CD14-positive monocyte (primary cell): ENCODE measurements at regions not wholly inside any gene's neighbourhood (a gene's known extent, or its start where the extent isn't known, plus 50 kb on each side); places are given as distances from the start of the nearest gene placed in this dataset.

ENCODE experiments used
- DNase-seq, 3 donors: peaks; one replicate each; pipeline ENCODE4 v3.0.0-alpha.2; 2011 to 2022
- H2AFZ ChIP-seq: 2 replicates; pipeline ENCODE4 v1.6.0; 2012; ENCODE audit warnings: mild to moderate bottlenecking, low read depth, low read length, inconsistent platforms; ENCODE audit not compliant: insufficient read depth, poor library complexity, severe bottlenecking
- H3K27ac ChIP-seq, 2 donors: 1 replicate in 1 of 2; 2 replicates in 1 of 2; pipeline ENCODE4 v1.5.1; 2012 to 2013; ENCODE audit warnings: low read length in 2 of 2, control low read depth in 1 of 2, inconsistent platforms in 1 of 2, low read depth in 1 of 2, mild to moderate bottlenecking in 1 of 2
- H3K27me3 ChIP-seq, 2 donors: one replicate each; pipeline versions ENCODE4 v1.6.0 to v1.6.1; 2011 to 2013; ENCODE audit warnings: low read length in 2 of 2; ENCODE audit not compliant: control insufficient read depth in 2 of 2, insufficient read depth in 2 of 2
- H3K36me3 ChIP-seq, 2 donors: replicated peaks in 1 of 2; 1 replicate in 1 of 2; 2 replicates in 1 of 2; pipeline versions ENCODE4 v1.5.1 to v1.6.1; 2012 to 2013; ENCODE audit warnings: low read length in 2 of 2, control low read depth in 1 of 2, inconsistent platforms in 1 of 2, mild to moderate bottlenecking in 1 of 2; ENCODE audit not compliant: insufficient read depth in 2 of 2, control insufficient read depth in 1 of 2
- H3K4me1 ChIP-seq, 2 donors: 1 replicate in 1 of 2; 2 replicates in 1 of 2; pipeline versions ENCODE4 v1.5.1 to v1.6.1; 2012 to 2013; ENCODE audit warnings: low read length in 2 of 2, control low read depth in 1 of 2, inconsistent platforms in 1 of 2, mild to moderate bottlenecking in 1 of 2, moderate library complexity in 1 of 2; ENCODE audit not compliant: insufficient read depth in 2 of 2, control insufficient read depth in 1 of 2
- H3K4me2 ChIP-seq: replicated peaks from 2 replicates; pipeline ENCODE3; 2012; ENCODE audit warnings: low read length, moderate library complexity, mild to moderate bottlenecking; ENCODE audit not compliant: poor library complexity, severe bottlenecking; ENCODE audit errors: extremely low read depth
- H3K4me3 ChIP-seq, 3 experiments: fragments of 200-600 bp in 1 of 3; sonication (generic) in 1 of 3; replicated peaks in 1 of 3; 1 replicate in 2 of 3; 2 replicates in 1 of 3; pipeline ENCODE4 v1.5.1; 2011 to 2013; ENCODE audit warnings: low read length in 3 of 3, mild to moderate bottlenecking in 3 of 3, control low read depth in 2 of 3, low read depth in 2 of 3, inconsistent platforms in 1 of 3, moderate library complexity in 1 of 3
- H3K79me2 ChIP-seq: 2 replicates; pipeline ENCODE4 v1.6.0; 2012; ENCODE audit warnings: mild to moderate bottlenecking, control low read depth, inconsistent platforms, low read length, moderate library complexity; ENCODE audit not compliant: insufficient read depth
- H3K9ac ChIP-seq: 2 replicates; pipeline ENCODE4 v1.6.0; 2017; ENCODE audit warnings: low read length, mild to moderate bottlenecking; ENCODE audit not compliant: insufficient read depth, poor library complexity, severe bottlenecking
- H3K9me3 ChIP-seq, 2 donors: replicated peaks in 1 of 2; 1 replicate in 1 of 2; 2 replicates in 1 of 2; pipeline versions ENCODE4 v1.5.1 to v1.6.1; 2012 to 2013; ENCODE audit warnings: low read length in 2 of 2, control low read depth in 1 of 2; ENCODE audit not compliant: control insufficient read depth in 1 of 2, insufficient read depth in 1 of 2
- H4K20me1 ChIP-seq: 2 replicates; pipeline ENCODE4 v1.6.0; 2012; ENCODE audit warnings: mild to moderate bottlenecking, low read length, control low read depth, moderate library complexity; ENCODE audit not compliant: insufficient read depth
- H3K27ac Mint-ChIP-seq, 7 donors: one replicate each; pipeline ENCODE4 v1.8.0; 2020; ENCODE audit warnings: mild to moderate bottlenecking in 7 of 7, mixed read lengths in 7 of 7, moderate library complexity in 6 of 7, inconsistent platforms in 2 of 7
- H3K27me3 Mint-ChIP-seq, 3 donors: one replicate each; pipeline ENCODE4 v1.8.0; 2021 to 2022; ENCODE audit warnings: low read depth in 3 of 3, mild to moderate bottlenecking in 3 of 3, mixed read lengths in 3 of 3, moderate library complexity in 3 of 3, inconsistent platforms in 1 of 3
- H3K36me3 Mint-ChIP-seq, 2 donors: one replicate each; pipeline ENCODE4 v1.8.0; 2020; ENCODE audit warnings: mixed read lengths in 2 of 2, inconsistent platforms in 1 of 2, mild to moderate bottlenecking in 1 of 2
- H3K4me1 Mint-ChIP-seq: one replicate; pipeline ENCODE4 v1.8.0; 2020; ENCODE audit warnings: mild to moderate bottlenecking, mixed read lengths
- H3K4me3 Mint-ChIP-seq, 2 donors: one replicate each; pipeline ENCODE4 v1.8.0; 2020; ENCODE audit warnings: mild to moderate bottlenecking in 2 of 2, mixed read lengths in 2 of 2, moderate library complexity in 1 of 2
- H3K9me3 Mint-ChIP-seq, 7 donors: one replicate each; pipeline ENCODE4 v1.8.0; 2020 to 2022; ENCODE audit warnings: mixed read lengths in 7 of 7, mild to moderate bottlenecking in 6 of 7, moderate library complexity in 6 of 7, inconsistent platforms in 2 of 7
- CTCF ChIP-seq: fragments of 200-600 bp; IDR thresholded peaks from one replicate; pipeline ENCODE4 v1.8.0; 2022; ENCODE audit warnings: antibody characterized with exemption, mild to moderate bottlenecking
- WGBS: methylation state at CpG from one replicate; pipeline ENCODE4 v1.1.5; 2013; ENCODE audit warnings: missing lambda C conversion rate; ENCODE audit not compliant: insufficient coverage; 5-methylcytosine and 5-hydroxymethylcytosine counted together
- intact Hi-C, 2 donors: fragments of 100-400 bp; cut with micrococcal nuclease; formaldehyde crosslinking; loops; one replicate each; pipeline versions ENCODE4 v1.15.0 to v1.15.1; 2023

- no peaks in the 10 kb centered on the region for H4K20me1 ChIP-seq
- Mint-ChIP-seq H3K9me3 (peaks cover 0 to 5% (median 1%) of the 10 kb centered on the region in 7 donors), H3K27ac (no peak overlapping the region), H3K36me3 (no peaks in the 10 kb centered on the region), H3K27me3 (no peaks in the 10 kb centered on the region), H3K4me1 (no peaks in the 10 kb centered on the region), H3K4me3 (no peak overlapping the region)
- no peaks in the 10 kb centered on the region for H3K27me3 ChIP-seq
- WGBS, result 100% methylated on average over 4 of the region's 5 CpGs
- H3K9ac ChIP-seq, result no peak overlapping the region
- intact Hi-C loops, result no loop called here
- H3K4me1 ChIP-seq, result no peaks in the 10 kb centered on the region
- no peak overlapping the region for H3K4me2 ChIP-seq
- H3K9me3 ChIP-seq, result no peaks in the 10 kb centered on the region
- H3K4me3 ChIP-seq, result no peak overlapping the region
- H3K27ac ChIP-seq, result no peak overlapping the region
- no peak overlapping the region for H2AFZ ChIP-seq
- no peak for DNase-seq
- H3K36me3 ChIP-seq, result no peaks in the 10 kb centered on the region
- H3K79me2 ChIP-seq, result no peaks in the 10 kb centered on the region
- no peak for TF ChIP-seq CTCF
Observed at GRCh38 chr1:97010566-97011264, 289.1 kb downstream of the PTBP2 start.

- Histone ChIP-seq H3K27me3 (no peaks in the 10 kb centered on the region), H3K4me3 (no peak overlapping the region), H3K9ac (no peak overlapping the region), H3K36me3 (no peaks in the 10 kb centered on the region), H2AFZ (no peak overlapping the region), H3K4me2 (no peak overlapping the region), H3K79me2 (no peaks in the 10 kb centered on the region), H4K20me1 (no peaks in the 10 kb centered on the region), H3K4me1 (no peaks in the 10 kb centered on the region), H3K27ac (no peak overlapping the region), H3K9me3 (no peaks in the 10 kb centered on the region)
- H3K9me3 Mint-ChIP-seq, result peaks cover 0 to 7% (median 1%) of the 10 kb centered on the region in 7 donors
- no CpG with 5 or more reads among the region's 2 CpGs for whole genome bisulfite sequencing
- no peak overlapping the region for H3K4me3 Mint-ChIP-seq
- H3K4me1 Mint-ChIP-seq, result no peaks in the 10 kb centered on the region
- TF ChIP-seq CTCF, result no peak
- DNase-seq, result no peak
- intact Hi-C loops, result no loop called here
- no peak overlapping the region for H3K27ac Mint-ChIP-seq
- no peaks in the 10 kb centered on the region for H3K36me3 Mint-ChIP-seq
- H3K27me3 Mint-ChIP-seq, result peaks cover 0 to 1% (median 0%) of the 10 kb centered on the region in 3 donors
Observed at GRCh38 chr1:97013136-97013535, 291.6 kb downstream of the PTBP2 start.
